T-helper 17 cell (primary cell): ENCODE measurements at regions not wholly inside any gene's neighbourhood (a gene's known extent, or its start where the extent isn't known, plus 50 kb on each side); places are given as distances from the start of the nearest gene placed in this dataset.

ENCODE experiments used
- ATAC-seq: fragments of 150-1000 bp; cut with Tn5 transposase; 2 replicates; pipeline ENCODE4 v1.10.0; 2021; ENCODE audit warnings: mild to moderate bottlenecking, moderate library complexity
- DNase-seq, 3 donors: peaks; one replicate each; pipeline versions ENCODE4 v3.0.0 to v3.0.0-alpha.2; 2020 to 2021
- H3K9me3 ChIP-seq: one replicate; pipeline ENCODE4 v1.7.0; 2013; ENCODE audit warnings: low read length, mild to moderate bottlenecking; ENCODE audit not compliant: control insufficient read depth, poor library complexity, severe bottlenecking
- H3K27ac Mint-ChIP-seq: one replicate; pipeline ENCODE4 v1.8.0; 2022; ENCODE audit warnings: mild to moderate bottlenecking, moderate library complexity, mixed read lengths
- H3K27me3 Mint-ChIP-seq: one replicate; pipeline ENCODE4 v1.8.0; 2022; ENCODE audit warnings: mixed read lengths
- H3K36me3 Mint-ChIP-seq: one replicate; pipeline ENCODE4 v1.8.0; 2022; ENCODE audit warnings: low read depth, mixed read lengths
- H3K4me1 Mint-ChIP-seq: one replicate; pipeline ENCODE4 v1.8.0; 2022; ENCODE audit warnings: mild to moderate bottlenecking, mixed read lengths
- H3K4me3 Mint-ChIP-seq: one replicate; pipeline ENCODE4 v1.8.0; 2022; ENCODE audit warnings: mild to moderate bottlenecking, moderate library complexity, mixed read lengths

GRCh38 chr3:70531838-70532489 lies 219.5 kb upstream of the MDFIC2 start:
- Mint-ChIP-seq H3K36me3 (peaks cover 2% of the 10 kb centered on the region), H3K4me3 (no peak overlapping the region), H3K27me3 (peaks cover 40% of the 10 kb centered on the region), H3K4me1 (no peaks in the 10 kb centered on the region), H3K27ac (no peak overlapping the region)
- no peaks in the 10 kb centered on the region for H3K9me3 ChIP-seq
- ATAC-seq = no peak
- no peak for DNase-seq

DNA sequence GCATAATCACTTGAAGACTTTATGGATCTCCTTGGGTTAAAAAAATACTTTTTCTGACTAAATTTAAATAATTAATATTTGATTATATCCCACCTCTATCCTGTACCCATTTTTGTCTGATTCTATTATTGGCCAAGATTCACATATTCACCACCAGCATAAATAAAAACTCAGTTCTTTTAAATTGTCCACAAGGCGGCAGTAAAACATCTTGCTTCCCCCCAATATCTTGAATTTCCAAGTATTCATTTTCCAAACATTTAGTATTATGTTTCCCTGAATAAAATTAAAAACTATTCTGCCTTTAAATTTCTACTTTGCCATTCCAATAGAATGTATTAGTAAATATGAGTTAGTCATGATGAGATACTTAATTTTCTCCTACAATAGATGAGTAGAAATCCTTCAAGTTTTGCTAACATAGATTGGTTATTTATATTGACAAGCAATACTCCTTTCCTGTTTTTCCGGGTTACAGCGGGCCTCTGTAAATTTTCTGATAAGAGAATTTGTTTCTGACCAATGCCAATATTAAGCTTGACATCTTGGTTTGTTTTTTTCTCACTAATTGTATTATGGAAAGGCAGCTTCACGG lies 218.7 kb upstream of the MDFIC2 start:
- no peaks in the 10 kb centered on the region for H3K9me3 ChIP-seq
- Mint-ChIP-seq H3K27me3 (peaks cover 37% of the 10 kb centered on the region), H3K27ac (no peak overlapping the region), H3K36me3 (peaks cover 2% of the 10 kb centered on the region), H3K4me3 (no peak overlapping the region), H3K4me1 (no peaks in the 10 kb centered on the region)
- ATAC-seq (no peak), DNase-seq (no peak)

DNA sequence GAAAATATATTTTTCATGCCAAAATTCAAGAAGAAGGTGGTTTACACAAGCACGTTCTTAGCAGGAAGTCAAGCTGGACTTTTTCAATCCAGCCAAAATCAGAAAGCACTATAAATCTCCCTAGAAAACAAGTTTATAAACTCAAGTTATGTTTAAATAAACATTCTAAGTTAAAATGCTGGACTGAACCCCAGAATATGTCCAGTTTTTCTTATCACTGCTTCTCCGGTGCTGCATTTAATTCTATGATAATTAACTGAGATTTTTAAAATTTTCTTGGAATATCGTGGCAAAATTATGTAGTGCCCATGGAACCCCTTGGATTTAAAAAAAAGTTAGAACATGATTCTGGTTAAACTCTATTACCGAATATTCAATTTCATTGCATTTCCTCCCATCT lies 218.2 kb upstream of the MDFIC2 start:
- H3K9me3 ChIP-seq = no peaks in the 10 kb centered on the region
- Mint-ChIP-seq H3K27me3 (peaks cover 32% of the 10 kb centered on the region), H3K36me3 (peaks cover 2% of the 10 kb centered on the region), H3K4me3 (no peak overlapping the region), H3K4me1 (no peaks in the 10 kb centered on the region), H3K27ac (no peak overlapping the region)
- ATAC-seq (no peak), DNase-seq (no peak)

DNA sequence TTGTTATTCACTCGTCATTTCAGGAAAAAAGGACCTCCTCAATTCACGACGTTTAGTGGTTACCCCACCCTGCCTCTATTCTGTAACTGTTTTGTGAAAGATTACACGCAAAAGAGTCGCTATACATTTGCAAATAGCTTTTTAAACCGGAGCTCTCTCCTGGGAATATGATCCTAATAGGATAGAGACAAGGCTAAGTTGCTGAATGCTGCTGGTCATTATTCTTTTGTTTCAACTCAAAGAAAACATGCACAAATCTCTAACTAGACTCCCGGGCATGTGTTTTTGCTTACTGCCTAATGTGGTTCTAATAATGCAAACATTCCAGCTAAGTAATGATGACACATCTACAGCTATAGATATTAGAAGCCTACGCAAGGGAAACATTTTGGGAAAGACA lies 214.6 kb upstream of the MDFIC2 start:
- H3K27me3 Mint-ChIP-seq = peaks cover 25% of the 10 kb centered on the region

DNA sequence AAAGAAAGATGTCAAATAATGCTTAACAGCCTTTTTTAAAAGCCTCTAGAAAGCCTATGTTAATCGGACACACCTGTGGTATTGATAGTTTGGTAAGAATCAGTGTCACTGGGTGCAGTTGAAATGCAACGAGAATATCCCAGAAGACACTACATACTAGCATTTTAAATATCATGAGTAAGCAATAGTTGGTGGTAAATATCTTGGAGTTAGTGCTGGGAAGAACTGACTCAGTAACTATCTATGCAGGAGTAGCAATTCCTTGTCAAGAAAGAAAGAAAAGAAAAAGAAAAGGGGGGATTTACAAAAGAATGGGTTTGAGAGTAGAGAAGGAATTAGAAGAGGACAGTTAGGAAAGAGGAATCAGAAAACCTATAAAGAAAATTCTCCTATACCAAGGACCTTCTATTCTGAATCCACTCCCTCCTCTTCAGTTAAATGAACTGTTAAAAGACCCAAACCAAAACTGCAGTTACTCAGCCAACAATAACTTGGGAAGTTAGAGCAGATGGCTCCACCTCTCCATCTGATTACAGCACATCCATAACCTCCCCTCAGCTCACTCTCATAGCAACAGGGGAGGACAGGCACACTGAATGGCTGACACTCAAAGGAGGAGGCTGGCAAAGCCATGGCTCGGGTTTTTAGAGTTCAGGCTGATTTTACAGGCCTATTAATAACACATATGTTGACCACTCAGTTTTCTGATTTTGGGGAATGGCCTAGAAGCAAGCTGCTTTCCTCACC lies 207.6 kb upstream of the MDFIC2 start:
- Mint-ChIP-seq H3K27me3 (peaks cover 40% of the 10 kb centered on the region), H3K27ac (no peak overlapping the region), H3K4me1 (no peaks in the 10 kb centered on the region), H3K4me3 (no peak overlapping the region), H3K36me3 (no peaks in the 10 kb centered on the region)
- DNase-seq (no peak), ATAC-seq (no peak)
- H3K9me3 ChIP-seq = no peaks in the 10 kb centered on the region

More for the DNA sequence above, 214.6 kb upstream of the MDFIC2 start:
- H3K27ac Mint-ChIP-seq = no peak overlapping the region
- H3K9me3 ChIP-seq = no peaks in the 10 kb centered on the region
- ATAC-seq = no peak
- H3K4me3 Mint-ChIP-seq = no peak overlapping the region
- no peaks in the 10 kb centered on the region for H3K4me1 Mint-ChIP-seq
- no peak for DNase-seq
- peaks cover 2% of the 10 kb centered on the region for H3K36me3 Mint-ChIP-seq

DNA sequence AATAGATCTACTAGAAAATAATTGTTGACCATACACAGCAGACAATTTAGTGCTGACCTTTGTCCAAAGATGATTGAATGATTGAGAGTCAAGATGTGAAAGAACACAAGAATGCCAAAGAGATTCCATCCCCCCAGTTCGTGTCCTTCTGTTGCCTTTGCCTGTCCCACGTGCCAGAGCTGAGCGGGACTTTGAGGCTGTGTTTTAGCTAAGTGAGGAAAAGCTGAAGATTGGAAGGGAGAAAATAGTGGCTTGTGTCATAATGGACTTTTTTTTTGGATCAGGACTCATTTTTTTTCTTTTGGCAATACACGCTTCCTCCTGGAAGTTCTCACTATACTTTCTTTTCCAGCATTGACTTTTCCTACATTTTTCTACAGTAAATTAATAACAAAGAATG lies 206.6 kb upstream of the MDFIC2 start:
- ATAC-seq (no peak), DNase-seq (no peak)
- Mint-ChIP-seq H3K27me3 (peaks cover 46% of the 10 kb centered on the region), H3K27ac (no peak overlapping the region), H3K4me1 (no peaks in the 10 kb centered on the region), H3K36me3 (no peaks in the 10 kb centered on the region), H3K4me3 (no peak overlapping the region)
- no peaks in the 10 kb centered on the region for H3K9me3 ChIP-seq

GRCh38 chr3:70518356-70518755 lies 205.9 kb upstream of the MDFIC2 start:
- Mint-ChIP-seq H3K27ac (no peak overlapping the region), H3K4me1 (no peaks in the 10 kb centered on the region), H3K36me3 (no peaks in the 10 kb centered on the region), H3K4me3 (no peak overlapping the region), H3K27me3 (peaks cover 50% of the 10 kb centered on the region)
- H3K9me3 ChIP-seq = no peaks in the 10 kb centered on the region
- DNase-seq = no peak
- ATAC-seq = no peak

GRCh38 chr3:70517124-70517890 lies 204.9 kb upstream of the MDFIC2 start:
- H3K4me1 Mint-ChIP-seq = no peaks in the 10 kb centered on the region
- no peak overlapping the region for H3K4me3 Mint-ChIP-seq

DNA sequence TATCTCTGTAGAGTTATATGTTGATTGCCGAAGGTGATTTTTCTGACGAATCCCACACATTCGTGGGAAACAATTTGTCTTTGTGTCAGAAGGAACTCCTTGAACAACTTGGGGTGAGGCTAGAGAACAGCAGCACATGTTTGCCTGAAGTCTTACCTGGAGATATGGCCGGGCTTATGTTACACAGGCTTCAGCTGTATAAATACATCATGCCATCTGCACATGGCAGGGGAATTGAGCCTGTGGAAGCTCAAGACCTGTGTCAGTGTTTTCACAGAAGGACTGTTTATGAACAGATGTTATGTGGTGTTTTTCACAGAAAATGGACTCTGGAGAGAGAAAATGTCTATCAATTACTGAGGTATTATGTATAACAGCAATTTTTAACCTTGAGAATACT lies 203.6 kb upstream of the MDFIC2 start:
- H3K9me3 ChIP-seq = no peaks in the 10 kb centered on the region
- no peak overlapping the region for H3K27ac Mint-ChIP-seq
- H3K36me3 Mint-ChIP-seq = no peaks in the 10 kb centered on the region
- no peak overlapping the region for H3K4me3 Mint-ChIP-seq
- no peak for DNase-seq
- H3K4me1 Mint-ChIP-seq = no peaks in the 10 kb centered on the region
- H3K27me3 Mint-ChIP-seq = peaks cover 56% of the 10 kb centered on the region
- no peak for ATAC-seq

More at GRCh38 chr3:70517124-70517890, 204.9 kb upstream of the MDFIC2 start:
- H3K27ac Mint-ChIP-seq = no peak overlapping the region
- DNase-seq (no peak), ATAC-seq (no peak)
- peaks cover 59% of the 10 kb centered on the region for H3K27me3 Mint-ChIP-seq
- H3K9me3 ChIP-seq = no peaks in the 10 kb centered on the region
- no peaks in the 10 kb centered on the region for H3K36me3 Mint-ChIP-seq

GRCh38 chr3:70507486-70507885 lies 195.0 kb upstream of the MDFIC2 start:
- Mint-ChIP-seq H3K4me3 (no peak overlapping the region), H3K27ac (no peak overlapping the region), H3K27me3 (peaks cover 23% of the 10 kb centered on the region), H3K4me1 (no peaks in the 10 kb centered on the region), H3K36me3 (no peaks in the 10 kb centered on the region)
- DNase-seq (no peak), ATAC-seq (no peak)
- H3K9me3 ChIP-seq = no peaks in the 10 kb centered on the region

GRCh38 chr3:70506775-70507174 lies 194.3 kb upstream of the MDFIC2 start:
- Mint-ChIP-seq H3K27me3 (peaks cover 31% of the 10 kb centered on the region), H3K36me3 (no peaks in the 10 kb centered on the region), H3K4me1 (no peaks in the 10 kb centered on the region), H3K27ac (no peak overlapping the region), H3K4me3 (no peak overlapping the region)
- DNase-seq (no peak), ATAC-seq (no peak)
- H3K9me3 ChIP-seq = no peaks in the 10 kb centered on the region

GRCh38 chr3:70501561-70501960 lies 189.1 kb upstream of the MDFIC2 start:
- DNase-seq = no peak
- no peak overlapping the region for H3K27ac Mint-ChIP-seq
- no peak for ATAC-seq
- H3K9me3 ChIP-seq = no peaks in the 10 kb centered on the region
- no peaks in the 10 kb centered on the region for H3K4me1 Mint-ChIP-seq
- H3K36me3 Mint-ChIP-seq = no peaks in the 10 kb centered on the region
- H3K4me3 Mint-ChIP-seq = no peak overlapping the region
- H3K27me3 Mint-ChIP-seq = peaks cover 36% of the 10 kb centered on the region

GRCh38 chr3:70488816-70489215 lies 176.4 kb upstream of the MDFIC2 start:
- H3K9me3 ChIP-seq = no peaks in the 10 kb centered on the region
- Mint-ChIP-seq H3K27me3 (peaks cover 34% of the 10 kb centered on the region), H3K27ac (no peak overlapping the region), H3K4me1 (no peaks in the 10 kb centered on the region), H3K4me3 (no peak overlapping the region), H3K36me3 (no peaks in the 10 kb centered on the region)
- ATAC-seq = no peak
- DNase-seq = no peak
